HG03354 (cell line): ENCODE measurements at regions not wholly inside any gene's neighbourhood (a gene's known extent, or its start where the extent isn't known, plus 50 kb on each side); places are given as distances from the start of the nearest gene placed in this dataset.

Source experiments
- ATAC-seq: cut with Tn5 transposase; IDR thresholded peaks from one replicate; pipeline ENCODE4 v1.9.1; 2021; ENCODE audit warnings: mild to moderate bottlenecking; ENCODE audit not compliant: unreplicated experiment, poor library complexity, severe bottlenecking

- ATAC-seq, result no peak
These were observed 50.8 kb upstream of the OCM2 start for GRCh38 chr7:98040626-98041360.

GRCh38 chr7:98046816-98047215 is 56.8 kb upstream of the OCM2 start:
- ATAC-seq, result no peak

- no peak for ATAC-seq
These were observed 57.6 kb upstream of the LMTK2 start for GRCh38 chr7:98049034-98049433.

- peak; percentile 52 for ATAC-seq
These were observed 55.4 kb upstream of the LMTK2 start for GRCh38 chr7:98051118-98051744.

- no peak for ATAC-seq
These were observed 52.1 kb upstream of the LMTK2 start for GRCh38 chr7:98054585-98054984.

- no peak for ATAC-seq
These were observed 50.1 kb upstream of the LMTK2 start for GRCh38 chr7:98056580-98056979.
